Lower lobe of right lung (tissue), 2 donors: ENCODE measurements at regions not wholly inside any gene's neighbourhood (a gene's known extent, or its start where the extent isn't known, plus 50 kb on each side); places are given as distances from the start of the nearest gene placed in this dataset.

Experiments
- ATAC-seq, 2 donors: fragments of 200-7000 bp; cut with Tn5 transposase; one replicate each; pipeline ENCODE4 v1.9.1; 2020 to 2022; ENCODE audit warnings: mild to moderate bottlenecking in 2 of 2, moderate library complexity in 2 of 2
- DNase-seq: peaks from one replicate; pipeline ENCODE4 v3.0.0-alpha.2; 2020
- H3K27ac ChIP-seq: fragments of 200-600 bp; one replicate; pipeline ENCODE4 v1.8.0; 2022
- H3K27me3 ChIP-seq: fragments of 200-600 bp; one replicate; pipeline ENCODE4 v1.8.0; 2022; ENCODE audit warnings: low read depth
- H3K36me3 ChIP-seq: fragments of 200-600 bp; one replicate; pipeline ENCODE4 v1.8.0; 2022; ENCODE audit warnings: mild to moderate bottlenecking
- H3K4me1 ChIP-seq: fragments of 200-600 bp; one replicate; pipeline ENCODE4 v1.8.0; 2022
- H3K4me3 ChIP-seq: fragments of 200-600 bp; one replicate; pipeline ENCODE4 v1.8.0; 2022; ENCODE audit warnings: mild to moderate bottlenecking
- H3K9me3 ChIP-seq: fragments of 200-600 bp; one replicate; pipeline ENCODE4 v1.8.0; 2022
- CTCF ChIP-seq: fragments of 200-600 bp; IDR thresholded peaks from one replicate; pipeline ENCODE4 v1.8.0; 2022; ENCODE audit warnings: antibody characterized with exemption, mild to moderate bottlenecking
- intact Hi-C: fragments of 100-400 bp; cut with DNase I; formaldehyde crosslinking; loops from one replicate; pipeline ENCODE4 v1.11.0; 2022
- donor health status: DM: no; HTN: yes; CAD: no; lungs with severe emphysema.

DNA sequence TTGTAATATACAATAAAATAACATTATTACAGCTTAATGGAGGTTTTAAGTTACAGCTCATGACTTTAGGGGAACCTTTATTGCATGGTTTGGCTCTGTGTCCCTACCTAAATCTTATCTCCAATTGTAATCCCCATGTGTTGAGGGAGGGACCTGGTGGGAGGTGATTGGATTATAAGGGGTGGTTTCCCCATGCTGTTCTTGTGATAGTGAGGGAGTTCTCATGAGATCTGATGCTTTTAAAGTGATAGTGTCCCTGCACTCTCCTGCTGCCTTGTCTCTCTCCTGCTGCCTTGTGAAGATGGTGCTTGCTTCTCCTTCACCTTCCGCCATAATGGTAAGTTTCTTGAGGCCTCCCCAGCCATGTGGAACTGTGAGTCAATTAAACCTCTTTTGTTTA is 132.1 kb upstream of the SYT1 start:
- no peak overlapping the region for H3K27ac ChIP-seq
- no peak for TF ChIP-seq CTCF
- no peak for ATAC-seq
- H3K36me3 ChIP-seq, result no peaks in the 10 kb centered on the region
- H3K27me3 ChIP-seq, result no peaks in the 10 kb centered on the region
- DNase-seq, result no peak
- H3K4me3 ChIP-seq, result no peak overlapping the region
- no peaks in the 10 kb centered on the region for H3K4me1 ChIP-seq
- intact Hi-C loops, result no loop called here
- H3K9me3 ChIP-seq, result no peaks in the 10 kb centered on the region

GRCh38 chr12:78739653-78740052 is 124.9 kb upstream of the SYT1 start:
- no peak for TF ChIP-seq CTCF
- intact Hi-C loops, result no loop called here

DNA sequence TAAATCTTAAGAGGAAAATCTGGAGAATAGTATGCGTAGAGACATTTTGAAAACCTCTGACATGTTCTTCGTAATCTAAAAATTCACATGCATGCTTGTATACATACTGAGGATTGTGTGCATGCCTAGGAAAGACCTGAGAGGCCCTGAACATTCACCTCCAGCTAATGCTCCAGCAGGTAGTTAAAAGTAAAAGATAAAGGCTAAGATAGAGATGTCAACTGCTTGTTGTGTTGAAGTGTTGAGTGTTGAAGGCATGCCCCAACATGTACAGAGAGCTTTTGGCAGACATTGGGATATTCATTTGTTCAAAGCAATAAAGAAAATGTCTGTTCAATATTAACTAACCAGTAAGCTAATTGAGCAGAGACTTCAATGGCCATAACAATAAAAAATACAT is 118.6 kb upstream of the SYT1 start:
- TF ChIP-seq CTCF, result no peak
- no peak overlapping the region for H3K27ac ChIP-seq
- intact Hi-C loops, result no loop called here
- no peaks in the 10 kb centered on the region for H3K27me3 ChIP-seq
- no peaks in the 10 kb centered on the region for H3K36me3 ChIP-seq
- no peak for DNase-seq
- ATAC-seq, result no peak
- no peaks in the 10 kb centered on the region for H3K4me1 ChIP-seq
- no peak overlapping the region for H3K4me3 ChIP-seq
- no peaks in the 10 kb centered on the region for H3K9me3 ChIP-seq

More at GRCh38 chr12:78739653-78740052, 124.9 kb upstream of the SYT1 start:
- H3K27me3 ChIP-seq, result no peaks in the 10 kb centered on the region
- no peaks in the 10 kb centered on the region for H3K4me1 ChIP-seq
- H3K36me3 ChIP-seq, result no peaks in the 10 kb centered on the region
- no peak overlapping the region for H3K27ac ChIP-seq
- no peaks in the 10 kb centered on the region for H3K9me3 ChIP-seq
- no peak overlapping the region for H3K4me3 ChIP-seq
- ATAC-seq (no peak), DNase-seq (no peak)

DNA sequence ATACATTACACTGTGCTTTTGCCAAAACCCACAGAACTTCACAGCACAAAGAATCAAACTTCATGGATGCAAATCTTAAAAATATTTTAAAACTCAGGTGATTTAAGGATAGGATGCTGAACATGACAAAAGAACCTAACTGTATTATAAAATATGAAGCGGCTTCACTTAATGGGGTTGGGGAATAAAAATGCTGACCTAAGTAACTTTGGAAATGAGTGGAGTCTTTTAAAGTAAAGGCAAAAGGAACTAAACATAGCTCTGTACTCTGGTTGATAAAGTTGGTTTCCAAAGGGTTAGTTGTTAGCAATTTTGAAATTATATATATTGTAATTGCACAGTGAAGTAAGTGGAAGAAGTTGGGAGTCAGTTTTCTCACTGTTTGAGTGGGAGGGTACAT is 111.5 kb upstream of the SYT1 start:
- H3K9me3 ChIP-seq, result no peaks in the 10 kb centered on the region
- no peak for DNase-seq
- no peaks in the 10 kb centered on the region for H3K4me1 ChIP-seq
- TF ChIP-seq CTCF, result no peak
- H3K4me3 ChIP-seq, result no peak overlapping the region
- H3K36me3 ChIP-seq, result no peaks in the 10 kb centered on the region
- intact Hi-C loops, result no loop called here
- no peaks in the 10 kb centered on the region for H3K27me3 ChIP-seq
- no peak overlapping the region for H3K27ac ChIP-seq
- ATAC-seq, result no peak

DNA sequence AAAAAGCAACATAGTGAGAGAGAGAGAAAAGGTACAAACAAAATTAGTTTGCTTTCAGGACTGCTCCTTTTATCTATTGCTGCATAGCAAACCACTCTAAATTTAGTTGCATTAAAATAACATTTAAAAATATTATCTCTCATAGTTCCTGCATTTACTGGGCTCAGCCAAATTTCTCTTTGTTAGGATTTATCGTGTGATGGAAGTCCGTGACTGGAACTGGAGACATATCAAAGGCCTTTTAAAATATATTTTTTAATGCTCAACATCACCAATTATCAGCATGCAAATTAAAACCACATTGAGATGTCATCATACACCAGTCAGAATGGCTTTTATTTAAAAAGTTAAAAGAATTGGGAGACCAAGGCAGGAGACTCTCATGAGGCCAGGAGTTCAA is 107.6 kb upstream of the SYT1 start:
- H3K36me3 ChIP-seq, result no peaks in the 10 kb centered on the region
- H3K9me3 ChIP-seq, result no peaks in the 10 kb centered on the region
- H3K4me1 ChIP-seq, result no peaks in the 10 kb centered on the region
- no peaks in the 10 kb centered on the region for H3K27me3 ChIP-seq
- ATAC-seq (no peak), DNase-seq (no peak)
- no peak for TF ChIP-seq CTCF
- no peak overlapping the region for H3K4me3 ChIP-seq
- H3K27ac ChIP-seq, result no peak overlapping the region
- intact Hi-C loops, result no loop called here

GRCh38 chr12:78759367-78759766 is 105.2 kb upstream of the SYT1 start:
- H3K27ac ChIP-seq, result no peak overlapping the region
- intact Hi-C loops, result no loop called here
- H3K9me3 ChIP-seq, result no peaks in the 10 kb centered on the region
- DNase-seq, result no peak
- no peak overlapping the region for H3K4me3 ChIP-seq
- ATAC-seq, result no peak
- TF ChIP-seq CTCF, result no peak
- no peaks in the 10 kb centered on the region for H3K27me3 ChIP-seq
- H3K36me3 ChIP-seq, result no peaks in the 10 kb centered on the region
- no peaks in the 10 kb centered on the region for H3K4me1 ChIP-seq
